HFF-Myc (cell line): ENCODE measurements at regions not wholly inside any gene's neighbourhood (a gene's known extent, or its start where the extent isn't known, plus 50 kb on each side); places are given as distances from the start of the nearest gene placed in this dataset.

Experiments used
- DNase-seq: peaks from one replicate; pipeline ENCODE4 v3.0.0-alpha.2; 2011; ENCODE audit warnings: low read depth; ENCODE audit errors: extremely low read depth
- H3K4me3 ChIP-seq: replicated peaks from 2 replicates; pipeline ENCODE4 v1.5.1; 2011; ENCODE audit warnings: low read depth, mild to moderate bottlenecking, control low read depth, low read length
- CTCF ChIP-seq: IDR thresholded peaks from 2 replicates; pipeline ENCODE4 v1.5.1; 2012; ENCODE audit warnings: mild to moderate bottlenecking, low read depth, low read length, control low read depth; ENCODE audit errors: missing control alignments

- no peak for TF ChIP-seq CTCF
- H3K4me3 ChIP-seq, result no peak overlapping the region
- DNase-seq, result no peak
Observed at GRCh38 chr16:85358704-85359146, 246.5 kb upstream of the CIBAR2 start.

- no peak for DNase-seq
- TF ChIP-seq CTCF, result no peak
- no peak overlapping the region for H3K4me3 ChIP-seq
Observed at GRCh38 chr16:85359147-85359822, 247.0 kb upstream of the CIBAR2 start.

GRCh38 chr16:85360323-85361277 is 248.3 kb upstream of the CIBAR2 start:
- no peak for TF ChIP-seq CTCF
- no peak overlapping the region for H3K4me3 ChIP-seq
- no peak for DNase-seq

GRCh38 chr16:85361441-85362118 is 249.3 kb upstream of the CIBAR2 start:
- no peak for DNase-seq
- no peak overlapping the region for H3K4me3 ChIP-seq
- no peak for TF ChIP-seq CTCF

GRCh38 chr16:85362443-85362842 is 250.2 kb upstream of the CIBAR2 start:
- DNase-seq, result no peak
- no peak for TF ChIP-seq CTCF
- H3K4me3 ChIP-seq, result no peak overlapping the region

GRCh38 chr16:85363427-85363826 is 249.7 kb upstream of the GSE1 start:
- no peak for DNase-seq
- H3K4me3 ChIP-seq, result no peak overlapping the region
- no peak for TF ChIP-seq CTCF
